Transverse colon (tissue), 4 donors: ENCODE measurements at regions not wholly inside any gene's neighbourhood (a gene's known extent, or its start where the extent isn't known, plus 50 kb on each side); places are given as distances from the start of the nearest gene placed in this dataset.
"Not testable (repeated sequence)": the region's sequence is repeated elsewhere in the genome, so short reads cannot be mapped to it uniquely, and the experiment has no call there.

Experiments
- EP300 ChIP-seq: sonication (generic); formaldehyde crosslinking; IDR thresholded peaks from one replicate; pipeline ENCODE4 v1.6.1; 2017; ENCODE audit warnings: antibody characterized with exemption, low read depth
- POLR2A ChIP-seq: fragments of 450-650 bp; IDR thresholded peaks from one replicate; pipeline ENCODE4 v1.6.1; 2016; ENCODE audit warnings: antibody characterized with exemption, mild to moderate bottlenecking, moderate library complexity
- POLR2AphosphoS5 ChIP-seq, 3 donors: sonication (generic); formaldehyde crosslinking; IDR thresholded peaks; one replicate each; pipeline ENCODE4 v1.6.1; 2016; ENCODE audit warnings: antibody characterized with exemption in 3 of 3
- TF ChIP-seq, protein P1 (sequence below), 5 experiments: fragments of 200-600 bp in 3 of 5; fragments of 450-650 bp in 2 of 5; sonication (generic) in 3 of 5; IDR thresholded peaks; 1 replicate in 2 of 5; 2 replicates in 3 of 5; pipeline ENCODE4 v1.5.1; 2016 to 2017; ENCODE audit warnings: antibody characterized with exemption in 5 of 5, inconsistent platforms in 3 of 5, mild to moderate bottlenecking in 2 of 5, moderate library complexity in 1 of 5

DNA sequence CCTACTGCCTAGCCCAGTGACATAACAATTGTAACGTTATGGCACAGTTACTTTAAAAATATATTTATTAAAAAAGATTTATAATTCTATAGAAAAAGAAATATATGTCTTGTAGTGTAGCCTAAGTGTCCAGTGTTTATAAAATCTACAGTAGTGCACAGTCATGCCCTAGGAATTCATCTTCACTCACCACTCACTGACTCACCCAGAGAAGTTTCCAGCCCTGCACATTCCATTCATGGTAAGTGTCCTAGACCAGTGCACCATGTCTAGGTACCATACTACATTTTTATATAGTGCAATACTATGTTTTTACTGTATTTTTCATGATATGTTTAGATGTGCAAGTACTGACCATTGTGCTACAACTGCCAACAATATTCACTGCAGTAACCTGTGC is 947.9 kb upstream of the TPTE start:
- TF ChIP-seq, protein P1, sequence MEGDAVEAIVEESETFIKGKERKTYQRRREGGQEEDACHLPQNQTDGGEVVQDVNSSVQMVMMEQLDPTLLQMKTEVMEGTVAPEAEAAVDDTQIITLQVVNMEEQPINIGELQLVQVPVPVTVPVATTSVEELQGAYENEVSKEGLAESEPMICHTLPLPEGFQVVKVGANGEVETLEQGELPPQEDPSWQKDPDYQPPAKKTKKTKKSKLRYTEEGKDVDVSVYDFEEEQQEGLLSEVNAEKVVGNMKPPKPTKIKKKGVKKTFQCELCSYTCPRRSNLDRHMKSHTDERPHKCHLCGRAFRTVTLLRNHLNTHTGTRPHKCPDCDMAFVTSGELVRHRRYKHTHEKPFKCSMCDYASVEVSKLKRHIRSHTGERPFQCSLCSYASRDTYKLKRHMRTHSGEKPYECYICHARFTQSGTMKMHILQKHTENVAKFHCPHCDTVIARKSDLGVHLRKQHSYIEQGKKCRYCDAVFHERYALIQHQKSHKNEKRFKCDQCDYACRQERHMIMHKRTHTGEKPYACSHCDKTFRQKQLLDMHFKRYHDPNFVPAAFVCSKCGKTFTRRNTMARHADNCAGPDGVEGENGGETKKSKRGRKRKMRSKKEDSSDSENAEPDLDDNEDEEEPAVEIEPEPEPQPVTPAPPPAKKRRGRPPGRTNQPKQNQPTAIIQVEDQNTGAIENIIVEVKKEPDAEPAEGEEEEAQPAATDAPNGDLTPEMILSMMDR (IDR thresholded peaks at IDR 0.05) = not testable (repeated sequence)
- not testable (repeated sequence) for TF ChIP-seq EP300; POLR2AphosphoS5 (IDR thresholded peaks at IDR 0.05); POLR2A
